ENCODE measurements at regions not wholly inside any gene's neighbourhood (a gene's known extent, or its start where the extent isn't known, plus 50 kb on each side); places are given as distances from the start of the nearest gene placed in this dataset.
A peak's percentile ranks its signal among the peaks of the same experiment; 100 is the strongest.

DNA sequence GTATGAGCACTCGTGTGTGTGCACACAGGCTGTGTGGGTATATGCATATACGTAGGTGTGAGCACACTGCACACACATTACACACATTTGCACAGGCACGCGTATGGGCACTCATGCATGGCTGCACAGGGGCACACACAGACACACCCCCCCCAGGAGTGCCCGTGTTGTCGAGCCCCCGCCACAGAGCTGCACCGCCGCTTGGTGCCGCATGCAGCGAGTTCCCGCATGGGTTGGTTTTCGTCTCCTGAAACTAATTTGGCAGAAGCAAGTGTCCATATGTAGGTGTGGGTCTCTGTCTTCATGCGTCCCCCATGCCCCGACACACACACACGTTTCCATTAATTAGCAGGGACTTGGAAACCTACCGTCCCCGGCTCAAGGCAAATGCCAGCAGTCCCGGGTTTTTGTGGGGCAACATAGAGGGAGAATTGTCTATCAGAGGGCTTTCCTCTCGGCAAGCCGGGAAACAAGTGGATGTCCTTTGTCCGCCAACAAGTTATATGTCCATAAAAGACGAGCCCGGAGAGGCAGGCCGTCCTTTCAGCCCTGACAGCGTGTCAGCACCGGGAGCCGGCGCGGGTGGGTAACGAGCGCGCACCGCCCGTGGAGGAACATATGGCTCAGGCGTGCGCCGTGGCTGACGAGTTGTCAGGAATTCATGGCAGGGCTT, 1291.7 kb downstream of the BRD1 start:
- Histone ChIP-seq H3K4me1 (peaks cover 0 to 57% (median 22%) of the 10 kb centered on the region in 4 donors), H3K4me3 (peak overlapping the region in 1 of 4 donors; percentile 20), H3K27ac (peak overlapping the region; percentile 60 to 91 (median 76)), H3K27me3 (no peaks in the 10 kb centered on the region), H3K9me3 (no peaks in the 10 kb centered on the region), H3K36me3 (no peaks in the 10 kb centered on the region)
- 67 to 70% methylated on average over 34 to 39 of the region's 39 CpGs for WGBS, 2 donors
- DNase-seq (ENCODE audit: low spot score in 2 of 2), result no peak
- TF ChIP-seq POLR2A (IDR thresholded peaks at IDR 0.05) (no peak), EP300 (IDR thresholded peaks at IDR 0.05) (no peak)
- TF ChIP-seq, protein P1, sequence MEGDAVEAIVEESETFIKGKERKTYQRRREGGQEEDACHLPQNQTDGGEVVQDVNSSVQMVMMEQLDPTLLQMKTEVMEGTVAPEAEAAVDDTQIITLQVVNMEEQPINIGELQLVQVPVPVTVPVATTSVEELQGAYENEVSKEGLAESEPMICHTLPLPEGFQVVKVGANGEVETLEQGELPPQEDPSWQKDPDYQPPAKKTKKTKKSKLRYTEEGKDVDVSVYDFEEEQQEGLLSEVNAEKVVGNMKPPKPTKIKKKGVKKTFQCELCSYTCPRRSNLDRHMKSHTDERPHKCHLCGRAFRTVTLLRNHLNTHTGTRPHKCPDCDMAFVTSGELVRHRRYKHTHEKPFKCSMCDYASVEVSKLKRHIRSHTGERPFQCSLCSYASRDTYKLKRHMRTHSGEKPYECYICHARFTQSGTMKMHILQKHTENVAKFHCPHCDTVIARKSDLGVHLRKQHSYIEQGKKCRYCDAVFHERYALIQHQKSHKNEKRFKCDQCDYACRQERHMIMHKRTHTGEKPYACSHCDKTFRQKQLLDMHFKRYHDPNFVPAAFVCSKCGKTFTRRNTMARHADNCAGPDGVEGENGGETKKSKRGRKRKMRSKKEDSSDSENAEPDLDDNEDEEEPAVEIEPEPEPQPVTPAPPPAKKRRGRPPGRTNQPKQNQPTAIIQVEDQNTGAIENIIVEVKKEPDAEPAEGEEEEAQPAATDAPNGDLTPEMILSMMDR (IDR thresholded peaks at IDR 0.05), result no peak

DNA sequence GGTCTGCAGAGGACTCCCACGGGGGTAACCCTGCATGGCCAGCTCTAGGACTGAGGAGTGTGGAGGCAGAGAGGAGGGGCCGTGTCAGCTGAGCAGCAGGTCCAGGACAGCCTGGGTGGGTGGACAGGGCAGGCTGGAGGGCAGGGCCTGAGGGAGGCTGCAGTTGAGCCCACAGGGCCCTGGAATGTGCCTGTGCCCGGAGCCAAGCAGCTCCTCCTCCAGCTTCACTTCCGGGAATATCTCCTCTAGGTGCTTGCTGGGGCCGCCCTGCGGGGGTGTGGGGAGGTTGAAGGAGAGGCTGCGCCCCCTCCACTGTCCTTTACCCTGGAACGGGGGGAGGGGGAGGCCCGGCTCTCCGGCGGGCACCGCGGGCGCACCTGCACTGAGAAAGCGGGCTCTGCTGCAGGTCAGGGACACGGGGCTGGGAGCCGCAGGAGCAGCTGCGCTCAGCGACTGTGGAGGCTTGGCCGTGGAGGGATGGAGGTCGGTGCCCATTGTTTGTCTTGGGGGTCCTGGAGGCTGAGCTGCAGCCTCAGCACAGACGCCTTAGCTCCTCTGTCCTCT, 1293.2 kb downstream of the BRD1 start:
- 68 to 72% methylated on average over 19 to 20 of the region's 22 CpGs for WGBS, 2 donors
- Histone ChIP-seq H3K27me3 (no peaks in the 10 kb centered on the region), H3K4me3 (no peak overlapping the region), H3K27ac (peak overlapping the region; percentile 52 to 91 (median 62)), H3K4me1 (peaks cover 0 to 42% (median 17%) of the 10 kb centered on the region in 4 donors), H3K9me3 (no peaks in the 10 kb centered on the region), H3K36me3 (no peaks in the 10 kb centered on the region)
- no peak for DNase-seq (ENCODE audit: low spot score in 2 of 2)
- no peak for TF ChIP-seq POLR2A (IDR thresholded peaks at IDR 0.05)
- TF ChIP-seq, protein P1 (IDR thresholded peaks at IDR 0.05), result no peak
- no peak for TF ChIP-seq EP300 (IDR thresholded peaks at IDR 0.05)

DNA sequence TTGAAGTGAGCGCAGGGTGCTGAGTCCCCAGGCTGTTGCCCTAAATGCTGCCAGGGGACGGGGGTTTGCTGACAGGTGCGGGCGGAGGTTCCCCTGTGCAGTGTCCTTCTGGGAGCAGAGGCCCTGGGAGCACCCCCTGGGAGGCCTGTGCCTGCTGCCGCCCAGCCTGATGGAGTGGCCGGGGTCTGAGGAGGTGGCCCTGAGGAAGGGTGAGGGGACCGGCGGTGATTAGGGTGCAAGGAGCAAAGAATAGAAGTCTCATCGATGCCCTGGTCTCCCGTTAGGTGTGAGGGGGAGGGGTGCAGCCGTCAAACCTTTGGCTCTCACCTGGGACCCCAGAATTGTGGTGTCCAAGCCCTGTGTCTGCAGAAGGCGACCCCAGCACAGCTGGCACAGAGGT, 1294.7 kb downstream of the BRD1 start:
- Histone ChIP-seq H3K9me3 (no peaks in the 10 kb centered on the region), H3K27me3 (no peaks in the 10 kb centered on the region), H3K4me3 (no peak overlapping the region), H3K36me3 (no peaks in the 10 kb centered on the region), H3K4me1 (peaks cover 0 to 28% (median 9%) of the 10 kb centered on the region in 4 donors), H3K27ac (peak overlapping the region in 3 of 4 donors; percentile 19 to 91 (median 66))
- no peak for TF ChIP-seq POLR2A (IDR thresholded peaks at IDR 0.05)
- no peak for TF ChIP-seq EP300 (IDR thresholded peaks at IDR 0.05)
- TF ChIP-seq, protein P1 (IDR thresholded peaks at IDR 0.05), result no peak
- 84 to 96% methylated on average over 9 to 12 of the region's 12 CpGs for WGBS, 2 donors
- DNase-seq (ENCODE audit: low spot score in 2 of 2), result no peak

DNA sequence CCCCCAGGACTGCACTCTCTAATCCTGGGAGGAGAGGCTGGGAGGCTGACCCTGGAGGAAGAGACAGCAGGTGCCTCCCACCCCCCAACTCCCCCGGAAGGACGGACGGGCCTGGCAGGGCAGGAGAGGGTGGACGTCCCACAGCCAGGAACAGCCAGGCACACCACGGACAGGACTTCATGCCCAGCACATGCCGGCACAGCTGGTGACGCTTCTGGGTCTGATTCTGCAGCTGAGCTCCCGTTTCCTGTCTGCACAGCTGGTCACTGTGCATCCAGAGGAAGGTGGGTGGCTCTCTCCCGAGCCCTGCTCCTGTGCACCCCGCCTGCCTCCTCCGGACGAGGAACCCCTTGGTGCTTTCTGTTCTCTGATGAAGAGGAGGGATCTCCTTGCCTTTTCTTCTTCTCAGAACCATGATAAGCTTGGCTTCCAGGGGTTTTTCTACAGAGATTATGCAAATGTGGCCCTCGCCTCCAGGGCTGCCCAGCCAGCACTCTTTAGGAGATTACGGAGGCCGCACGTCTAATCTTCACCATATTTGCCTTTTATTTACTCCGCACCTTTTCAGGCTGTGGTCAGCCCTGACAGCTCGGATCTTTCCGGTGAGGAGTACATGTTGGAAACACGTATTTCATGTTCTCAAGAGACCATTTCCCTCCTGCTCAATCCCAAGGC, 1295.8 kb downstream of the BRD1 start:
- Histone ChIP-seq H3K27ac (peak overlapping the region in 1 of 4 donors; percentile 91), H3K36me3 (no peaks in the 10 kb centered on the region), H3K4me3 (no peak overlapping the region), H3K9me3 (no peaks in the 10 kb centered on the region), H3K27me3 (no peaks in the 10 kb centered on the region), H3K4me1 (peaks cover 0 to 32% (median 6%) of the 10 kb centered on the region in 4 donors)
- no peak for DNase-seq (ENCODE audit: low spot score in 2 of 2)
- 60 to 63% methylated on average over 16 to 18 of the region's 20 CpGs for WGBS, 2 donors
- TF ChIP-seq POLR2A (IDR thresholded peaks at IDR 0.05), result no peak
- no peak for TF ChIP-seq EP300 (IDR thresholded peaks at IDR 0.05)
- TF ChIP-seq, protein P1 (IDR thresholded peaks at IDR 0.05), result no peak

DNA sequence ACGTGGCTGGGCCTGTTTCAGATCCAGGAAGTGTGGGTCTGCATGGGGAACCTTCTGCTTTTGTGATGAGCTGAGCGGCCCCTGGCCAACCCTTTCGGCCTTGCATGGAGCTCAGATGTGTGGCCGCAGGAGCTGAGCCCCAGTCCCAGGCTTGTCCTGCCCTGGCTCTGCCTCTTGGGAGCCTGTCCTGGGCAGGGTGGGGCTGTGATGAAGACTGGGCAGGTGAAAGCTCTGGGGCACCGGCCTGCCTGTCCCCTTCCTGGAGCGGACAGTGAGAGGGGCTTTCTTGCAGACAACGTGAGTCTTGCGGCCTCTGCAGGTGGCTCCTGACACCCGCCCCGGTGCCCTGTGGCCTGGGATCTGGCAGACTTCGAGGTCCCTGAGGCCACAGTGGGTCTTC, 1296.6 kb downstream of the BRD1 start:
- DNase-seq (ENCODE audit: low spot score in 2 of 2), result no peak
- TF ChIP-seq POLR2A (IDR thresholded peaks at IDR 0.05) (no peak), EP300 (IDR thresholded peaks at IDR 0.05) (no peak)
- TF ChIP-seq, protein P1 (IDR thresholded peaks at IDR 0.05), result no peak
- WGBS, 2 donors, result 70 to 76% methylated on average over 8 to 10 of the region's 11 CpGs
- peaks cover 0 to 37% (median 6%) of the 10 kb centered on the region in 4 donors for H3K4me1 ChIP-seq
- peak overlapping the region in 1 of 4 donors; percentile 91 for H3K27ac ChIP-seq
- no peaks in the 10 kb centered on the region for H3K36me3 ChIP-seq
- no peak overlapping the region for H3K4me3 ChIP-seq
- no peaks in the 10 kb centered on the region for H3K27me3 ChIP-seq
- no peaks in the 10 kb centered on the region for H3K9me3 ChIP-seq

Measured in tibial nerve (tissue), 4 donors.